ENCODE measurements at regions not wholly inside any gene's neighbourhood (a gene's known extent, or its start where the extent isn't known, plus 50 kb on each side); places are given as distances from the start of the nearest gene placed in this dataset.

GRCh38 chr6:105838171-105838570, 248.0 kb upstream of the PRDM1 start:
- no peak for DNase-seq

GRCh38 chr6:105836889-105837288, 249.2 kb upstream of the PRDM1 start:
- no peak for DNase-seq

GRCh38 chr6:105836379-105836778, 249.8 kb upstream of the PRDM1 start:
- DNase-seq, result no peak

- no peak for DNase-seq
Measured at GRCh38 chr6:105835373-105835772, 250.8 kb upstream of the PRDM1 start.

- DNase-seq, result no peak
Measured at GRCh38 chr6:105833959-105834947, 251.9 kb upstream of the PRDM1 start.

GRCh38 chr6:105832313-105832761, 253.8 kb upstream of the PRDM1 start:
- no peak for DNase-seq

- no peak for DNase-seq
Measured at GRCh38 chr6:105831311-105832097, 254.6 kb upstream of the PRDM1 start.

- DNase-seq, result no peak
Measured at GRCh38 chr6:105825210-105825609, 260.9 kb upstream of the PRDM1 start.

GRCh38 chr6:105824732-105825131, 261.4 kb upstream of the PRDM1 start:
- DNase-seq, result no peak

GRCh38 chr6:105821777-105822176, 264.4 kb upstream of the PRDM1 start:
- no peak for DNase-seq

GRCh38 chr6:105821027-105821426, 265.1 kb upstream of the PRDM1 start:
- no peak for DNase-seq

- no peak for DNase-seq
Measured at GRCh38 chr6:105819745-105820144, 266.4 kb upstream of the PRDM1 start.

GRCh38 chr6:105818505-105818904, 267.6 kb upstream of the PRDM1 start:
- DNase-seq, result no peak

GRCh38 chr6:105817961-105818360, 268.2 kb upstream of the PRDM1 start:
- DNase-seq, result no peak

GRCh38 chr6:105817370-105817769, 268.8 kb upstream of the PRDM1 start:
- no peak for DNase-seq

- DNase-seq, result no peak
Measured at GRCh38 chr6:105816847-105817246, 269.3 kb upstream of the PRDM1 start.

- no peak for DNase-seq
Measured at GRCh38 chr6:105815661-105816555, 270.2 kb upstream of the PRDM1 start.

GRCh38 chr6:105814745-105815536, 271.2 kb upstream of the PRDM1 start:
- peak; percentile 18 for DNase-seq

GRCh38 chr6:105810922-105811482, 275.1 kb upstream of the PRDM1 start:
- DNase-seq, result no peak

GRCh38 chr6:105810105-105810921, 275.8 kb upstream of the PRDM1 start:
- DNase-seq, result no peak

- DNase-seq, result no peak
Measured at GRCh38 chr6:105808571-105808970, 277.6 kb upstream of the PRDM1 start.

All from NCI-H774 (cell line).